Astrocyte of the cerebellum (primary cell): ENCODE measurements at regions not wholly inside any gene's neighbourhood (a gene's known extent, or its start where the extent isn't known, plus 50 kb on each side); places are given as distances from the start of the nearest gene placed in this dataset.

Experiments used
- DNase-seq: peaks from one replicate; pipeline ENCODE4 v3.0.0-alpha.2; 2011; ENCODE audit warnings: low read depth
- H3K4me3 ChIP-seq: 2 replicates; pipeline ENCODE4 v1.5.1; 2011; ENCODE audit warnings: mild to moderate bottlenecking, low read depth, low read length, moderate library complexity
- in situ Hi-C: cut with HindIII; loops from 2 replicates; pipeline ENCODE4 v1.10.0; 2017; ENCODE audit warnings: low sequenced_read_pairs
- TF ChIP-seq, protein P1 (sequence below): IDR thresholded peaks from 2 replicates; pipeline ENCODE4 v1.5.1; 2012; ENCODE audit warnings: low read length, low read depth, moderate library complexity, mild to moderate bottlenecking; ENCODE audit errors: missing control alignments

GRCh38 chr5:42338136-42338535 lies 85.1 kb upstream of the GHR start:
- in situ Hi-C loops = no loop called here
- DNase-seq = no peak
- TF ChIP-seq, protein P1, sequence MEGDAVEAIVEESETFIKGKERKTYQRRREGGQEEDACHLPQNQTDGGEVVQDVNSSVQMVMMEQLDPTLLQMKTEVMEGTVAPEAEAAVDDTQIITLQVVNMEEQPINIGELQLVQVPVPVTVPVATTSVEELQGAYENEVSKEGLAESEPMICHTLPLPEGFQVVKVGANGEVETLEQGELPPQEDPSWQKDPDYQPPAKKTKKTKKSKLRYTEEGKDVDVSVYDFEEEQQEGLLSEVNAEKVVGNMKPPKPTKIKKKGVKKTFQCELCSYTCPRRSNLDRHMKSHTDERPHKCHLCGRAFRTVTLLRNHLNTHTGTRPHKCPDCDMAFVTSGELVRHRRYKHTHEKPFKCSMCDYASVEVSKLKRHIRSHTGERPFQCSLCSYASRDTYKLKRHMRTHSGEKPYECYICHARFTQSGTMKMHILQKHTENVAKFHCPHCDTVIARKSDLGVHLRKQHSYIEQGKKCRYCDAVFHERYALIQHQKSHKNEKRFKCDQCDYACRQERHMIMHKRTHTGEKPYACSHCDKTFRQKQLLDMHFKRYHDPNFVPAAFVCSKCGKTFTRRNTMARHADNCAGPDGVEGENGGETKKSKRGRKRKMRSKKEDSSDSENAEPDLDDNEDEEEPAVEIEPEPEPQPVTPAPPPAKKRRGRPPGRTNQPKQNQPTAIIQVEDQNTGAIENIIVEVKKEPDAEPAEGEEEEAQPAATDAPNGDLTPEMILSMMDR = no peak
- H3K4me3 ChIP-seq = no peak overlapping the region

- in situ Hi-C loops = no loop called here
- TF ChIP-seq, protein P1 = no peak
- H3K4me3 ChIP-seq = no peak overlapping the region
- DNase-seq = no peak
Measured at GRCh38 chr5:42349163-42349562, 74.1 kb upstream of the GHR start.

GRCh38 chr5:42351956-42352355 lies 71.3 kb upstream of the GHR start:
- no peak overlapping the region for H3K4me3 ChIP-seq
- DNase-seq = no peak
- TF ChIP-seq, protein P1 = no peak
- in situ Hi-C loops = no loop called here

GRCh38 chr5:42360056-42360455 lies 63.2 kb upstream of the GHR start:
- TF ChIP-seq, protein P1 = no peak
- no peak for DNase-seq
- in situ Hi-C loops = no loop called here
- H3K4me3 ChIP-seq = no peak overlapping the region

GRCh38 chr5:42360616-42361314 lies 62.5 kb upstream of the GHR start:
- TF ChIP-seq, protein P1 = no peak
- DNase-seq = no peak
- in situ Hi-C loops = no loop called here
- no peak overlapping the region for H3K4me3 ChIP-seq

DNA sequence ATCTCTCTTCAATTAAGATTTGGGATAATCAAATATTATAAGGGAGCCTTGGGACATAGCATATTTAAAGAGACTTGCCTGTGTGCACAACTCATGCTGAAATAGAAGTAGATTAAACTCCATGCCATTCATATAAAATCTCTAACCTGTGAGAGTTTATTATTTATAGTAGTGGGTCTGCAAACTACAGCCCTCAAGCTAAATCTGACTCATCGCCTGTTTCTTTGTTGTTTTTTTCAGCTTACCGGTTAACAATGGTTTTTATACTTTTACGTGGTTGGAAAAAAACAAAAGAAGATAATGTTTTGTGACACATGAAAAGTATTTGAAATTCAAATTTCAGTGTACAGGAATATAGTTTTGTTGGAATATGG lies 61.9 kb upstream of the GHR start:
- in situ Hi-C loops = no loop called here

More for the DNA sequence above, 61.9 kb upstream of the GHR start:
- no peak overlapping the region for H3K4me3 ChIP-seq
- TF ChIP-seq, protein P1 = no peak
- no peak for DNase-seq
